Right lobe of liver (tissue), 6 donors: ENCODE measurements at regions not wholly inside any gene's neighbourhood (a gene's known extent, or its start where the extent isn't known, plus 50 kb on each side); places are given as distances from the start of the nearest gene placed in this dataset.
"Not testable (repeated sequence)": the region's sequence is repeated elsewhere in the genome, so short reads cannot be mapped to it uniquely, and the experiment has no call there.

Source experiments
- ATAC-seq, 4 donors: fragments of 200-7000 bp; cut with Tn5 transposase; one replicate each; pipeline ENCODE4 v1.9.1; 2020; ENCODE audit warnings: mild to moderate bottlenecking in 4 of 4, moderate library complexity in 4 of 4
- DNase-seq, 3 donors: peaks; one replicate each; pipeline ENCODE4 v3.0.0-alpha.2; 2020
- H3K27ac ChIP-seq, 3 donors: fragments of 200-600 bp; one replicate each; pipeline ENCODE4 v1.8.0; 2022
- H3K27me3 ChIP-seq, 2 donors: fragments of 200-600 bp; one replicate each; pipeline ENCODE4 v1.8.0; 2022
- H3K36me3 ChIP-seq, 4 donors: fragments of 200-600 bp; sonication (generic) in 1 of 4; one replicate each; pipeline versions ENCODE4 v1.5.1 to v1.8.0; 2017 to 2022; ENCODE audit warnings: control low read depth in 1 of 4
- H3K4me1 ChIP-seq, 4 donors: fragments of 200-600 bp; sonication (generic) in 1 of 4; one replicate each; pipeline versions ENCODE4 v1.5.1 to v1.8.0; 2017 to 2022; ENCODE audit warnings: control low read depth in 1 of 4
- H3K4me3 ChIP-seq, 3 donors: fragments of 200-600 bp; one replicate each; pipeline ENCODE4 v1.8.0; 2022
- H3K9me3 ChIP-seq, 4 donors: fragments of 200-600 bp; sonication (generic) in 1 of 4; one replicate each; pipeline versions ENCODE4 v1.5.1 to v1.8.0; 2017 to 2022; ENCODE audit warnings: control low read depth in 1 of 4
- CTCF ChIP-seq, 4 donors: fragments of 200-600 bp in 3 of 4; fragments of 450-650 bp in 1 of 4; IDR thresholded peaks; one replicate each; pipeline versions ENCODE4 v1.5.1 to v1.8.0; 2016 to 2022; ENCODE audit warnings: antibody characterized with exemption in 4 of 4, mild to moderate bottlenecking in 2 of 4
- POLR2A ChIP-seq: fragments of 450-650 bp; IDR thresholded peaks from one replicate; pipeline ENCODE4 v1.6.1; 2017; ENCODE audit warnings: antibody characterized with exemption, mild to moderate bottlenecking
- WGBS: methylation state at CpG from one replicate; pipeline ENCODE4 v1.1.6; 2018; ENCODE audit warnings: low coverage, low lambda C conversion rate; ENCODE audit not compliant: insufficient coverage; ENCODE audit errors: missing lambda C conversion rate; 5-methylcytosine and 5-hydroxymethylcytosine counted together
- intact Hi-C, 2 donors: fragments of 100-400 bp; cut with DNase I; formaldehyde crosslinking; loops; one replicate each; pipeline versions ENCODE4 v1.11.2 to v1.14.1; 2022
- donor health status: DM: no; HTN: yes; CAD: no.
- donor health status: DM: no; HTN: no; CAD: no.
- donor health status: DM: no; HTN: no; CAD: no.
- donor health status: DM: no; HTN: yes; CAD: no.
- donor health status: DM: no; HTN: yes; CAD: no.

GRCh38 chr1:143652187-143652586 is 319.6 kb downstream of the FAM72C start:
- Histone ChIP-seq H3K27me3 (no peaks in the 10 kb centered on the region), H3K4me1 (no peaks in the 10 kb centered on the region), H3K4me3 (no peak overlapping the region), H3K27ac (no peak overlapping the region), H3K9me3 (no peaks in the 10 kb centered on the region), H3K36me3 (no peaks in the 10 kb centered on the region)
- ATAC-seq = no peak
- 40% methylated on average over 11 of the region's 22 CpGs for WGBS
- no peak for DNase-seq
- intact Hi-C loops = no loop called here
- no peak for TF ChIP-seq CTCF (IDR thresholded peaks at IDR 0.05)
- TF ChIP-seq POLR2A = no peak

GRCh38 chr1:143651350-143651992 is 320.3 kb downstream of the FAM72C start:
- H3K27ac ChIP-seq = no peak overlapping the region
- no peak overlapping the region for H3K4me3 ChIP-seq
- no peaks in the 10 kb centered on the region for H3K27me3 ChIP-seq
- H3K9me3 ChIP-seq = no peaks in the 10 kb centered on the region
- no peaks in the 10 kb centered on the region for H3K4me1 ChIP-seq
- DNase-seq (no peak), ATAC-seq (no peak)
- 23% methylated on average over 6 of the region's 31 CpGs for whole genome bisulfite sequencing
- H3K36me3 ChIP-seq = no peaks in the 10 kb centered on the region
- intact Hi-C loops = no loop called here
- no peak for TF ChIP-seq POLR2A
- TF ChIP-seq CTCF (IDR thresholded peaks at IDR 0.05) = no peak

- H3K9me3 ChIP-seq, H3K4me3 ChIP-seq, H3K4me1 ChIP-seq, H3K27me3 ChIP-seq, H3K27ac ChIP-seq, ATAC-seq, DNase-seq, intact Hi-C loops, H3K36me3 ChIP-seq: not testable (repeated sequence)
- WGBS = 21% methylated on average over 1 of the region's 1 CpG
Observed at GRCh38 chr1:143644035-143644434, 327.8 kb downstream of the FAM72C start.

GRCh38 chr1:143643148-143643885 is 328.5 kb downstream of the FAM72C start:
- ATAC-seq (no peak), DNase-seq (no peak)
- no peak overlapping the region for H3K4me3 ChIP-seq
- no peaks in the 10 kb centered on the region for H3K9me3 ChIP-seq
- no peak overlapping the region for H3K27ac ChIP-seq
- H3K27me3 ChIP-seq = no peaks in the 10 kb centered on the region
- TF ChIP-seq CTCF (IDR thresholded peaks at IDR 0.05) (no peak), POLR2A (no peak)
- 10% methylated on average over 13 of the region's 56 CpGs for WGBS
- intact Hi-C loops = no loop called here
- no peaks in the 10 kb centered on the region for H3K36me3 ChIP-seq
- no peaks in the 10 kb centered on the region for H3K4me1 ChIP-seq

- H3K27ac ChIP-seq = no peak overlapping the region
- intact Hi-C loops = no loop called here
- H3K4me1 ChIP-seq = no peaks in the 10 kb centered on the region
- 22% methylated on average over 2 of the region's 2 CpGs for WGBS
- H3K36me3 ChIP-seq = no peaks in the 10 kb centered on the region
- no peak for TF ChIP-seq CTCF (IDR thresholded peaks at IDR 0.05)
- no peak for TF ChIP-seq POLR2A
- ATAC-seq (no peak), DNase-seq (no peak)
- H3K9me3 ChIP-seq = no peaks in the 10 kb centered on the region
- H3K4me3 ChIP-seq = no peak overlapping the region
- H3K27me3 ChIP-seq = no peaks in the 10 kb centered on the region
Observed at GRCh38 chr1:143625886-143626285, 345.9 kb downstream of the FAM72C start.
